Activated CD4-positive, alpha-beta T cell treated with anti-CD3 and anti-CD28 coated beads for 24 hours (primary cell): ENCODE measurements at regions not wholly inside any gene's neighbourhood (a gene's known extent, or its start where the extent isn't known, plus 50 kb on each side); places are given as distances from the start of the nearest gene placed in this dataset.

Experiments
- DNase-seq, 2 donors: peaks; one replicate each; pipeline ENCODE4 v3.0.0-alpha.2; 2020; ENCODE audit warnings: low read depth in 2 of 2

- no peak for DNase-seq
Measured at GRCh38 chr12:97927977-97928376, 465.4 kb downstream of the RMST start.

GRCh38 chr12:97936165-97936564 lies 473.6 kb downstream of the RMST start:
- no peak for DNase-seq

GRCh38 chr12:97938031-97938430 lies 475.4 kb downstream of the RMST start:
- no peak for DNase-seq

GRCh38 chr12:97939156-97939555 lies 476.6 kb downstream of the RMST start:
- no peak for DNase-seq

GRCh38 chr12:97940105-97940504 lies 477.5 kb downstream of the RMST start:
- no peak for DNase-seq

GRCh38 chr12:97940629-97941028 lies 478.0 kb downstream of the RMST start:
- no peak for DNase-seq

- DNase-seq = no peak
Measured at GRCh38 chr12:97941686-97942354, 479.2 kb downstream of the RMST start.

- DNase-seq = no peak
Measured at GRCh38 chr12:97943359-97943758, 480.8 kb downstream of the RMST start.

- no peak for DNase-seq
Measured at GRCh38 chr12:97944576-97944975, 482.0 kb downstream of the RMST start.

GRCh38 chr12:97946701-97947100 lies 484.1 kb downstream of the RMST start:
- no peak for DNase-seq

GRCh38 chr12:97948591-97948990 lies 486.0 kb downstream of the RMST start:
- no peak for DNase-seq

- DNase-seq = no peak
Measured at GRCh38 chr12:97951239-97951638, 488.6 kb downstream of the RMST start.

- DNase-seq = no peak
Measured at GRCh38 chr12:97951717-97952116, 489.1 kb downstream of the RMST start.

GRCh38 chr12:97957109-97957508 lies 494.5 kb downstream of the RMST start:
- DNase-seq = no peak

GRCh38 chr12:97960225-97960624 lies 497.6 kb downstream of the RMST start:
- DNase-seq = no peak

- DNase-seq = no peak
Measured at GRCh38 chr12:97960741-97961608, 498.4 kb downstream of the RMST start.

- DNase-seq = no peak
Measured at GRCh38 chr12:97967831-97968230, 505.2 kb downstream of the RMST start.

- DNase-seq = no peak
Measured at GRCh38 chr12:97968641-97969197, 506.1 kb downstream of the RMST start.

GRCh38 chr12:97977870-97978405 lies 515.3 kb downstream of the RMST start:
- DNase-seq = no peak

- no peak for DNase-seq
Measured at GRCh38 chr12:97982684-97983083, 520.1 kb downstream of the RMST start.

GRCh38 chr12:97983796-97984195 lies 521.2 kb downstream of the RMST start:
- DNase-seq = no peak

GRCh38 chr12:97984436-97984835 lies 521.8 kb downstream of the RMST start:
- DNase-seq = no peak
